ENCODE measurements at regions not wholly inside any gene's neighbourhood (a gene's known extent, or its start where the extent isn't known, plus 50 kb on each side); places are given as distances from the start of the nearest gene placed in this dataset.
"Not testable (repeated sequence)": the region's sequence is repeated elsewhere in the genome, so short reads cannot be mapped to it uniquely, and the experiment has no call there.

GRCh38 chr5:43798740-43799139 lies 195.8 kb downstream of the NNT start:
- no peak overlapping the region for H3T11ph ChIP-seq (ENCODE audit: low read length)
- no peak overlapping the region for H4K8ac ChIP-seq (replicated peaks; ENCODE audit: insufficient read length, low read depth, low read length)
- H2AFZ ChIP-seq (ENCODE audit: low read length) = no peak overlapping the region
- H3K23me2 ChIP-seq (ENCODE audit: insufficient read length, low read depth, low read length, poor library complexity, severe bottlenecking) = no peaks in the 10 kb centered on the region
- H2AK5ac ChIP-seq (ENCODE audit: insufficient read length, low read length) = no peak overlapping the region
- H3K79me1 ChIP-seq (ENCODE audit: insufficient read depth, low read depth, low read length, poor library complexity, severe bottlenecking) = no peaks in the 10 kb centered on the region
- H3K4me1 ChIP-seq (ENCODE audit: insufficient read depth, low read length) = no peaks in the 10 kb centered on the region
- no peaks in the 10 kb centered on the region for H3K9me3 ChIP-seq (ENCODE audit: control insufficient read depth, low read depth, low read length)
- H3K79me2 ChIP-seq (ENCODE audit: insufficient read depth, low read length) = no peaks in the 10 kb centered on the region
- H2BK20ac ChIP-seq (ENCODE audit: low read depth, low read length, poor library complexity, severe bottlenecking) = no peak overlapping the region
- H3K9ac ChIP-seq (ENCODE audit: extremely low read depth, insufficient read length, low read length) = no peak overlapping the region
- no peaks in the 10 kb centered on the region for H3K27me3 ChIP-seq (ENCODE audit: insufficient read depth, low read length)
- H3K4me1 Mint-ChIP-seq = peaks cover 2 to 5% of the 10 kb centered on the region in 2 experiments; a peak in 2 of 4 replicates
- H3K18ac ChIP-seq (ENCODE audit: insufficient read length, low read depth, low read length) = no peak overlapping the region
- no peak overlapping the region for H3K56ac ChIP-seq (ENCODE audit: insufficient read length, low read depth, low read length)
- no peak overlapping the region for H3K4ac ChIP-seq (ENCODE audit: low read depth, low read length)
- no peak overlapping the region for H2BK15ac ChIP-seq (ENCODE audit: low read depth, low read length)
- peaks cover 0 to 4% (median 4%) of the 10 kb centered on the region in 3 experiments; a peak in 4 of 7 replicates for H3K36me3 Mint-ChIP-seq (ENCODE audit: insufficient read depth in 1 of 3, low read depth in 3 of 3)
- H3K23ac ChIP-seq (ENCODE audit: insufficient read length, low read depth, low read length) = no peak overlapping the region
- no peak overlapping the region for H3K4me2 ChIP-seq (ENCODE audit: insufficient read depth, insufficient read length, low read length)
- peaks cover 19 to 20% of the 10 kb centered on the region in 2 experiments for H3K9me3 Mint-ChIP-seq
- H2BK5ac ChIP-seq (ENCODE audit: insufficient read length, low read length) = no peak overlapping the region
- H3K4me3 Mint-ChIP-seq = no peak overlapping the region
- DNase-seq = no peak
- no peak overlapping the region for H3K27ac Mint-ChIP-seq
- no peak overlapping the region for H3K14ac ChIP-seq (ENCODE audit: insufficient read depth, low read length)
- no peak overlapping the region for H3K27ac ChIP-seq (ENCODE audit: insufficient read length, low read depth, low read length)
- TF ChIP-seq CTCF (conservative IDR thresholded peaks at IDR 0.05) = no peak
- H4K20me1 ChIP-seq (ENCODE audit: control insufficient read depth, insufficient read depth, insufficient read length) = no peaks in the 10 kb centered on the region
- no peak overlapping the region for H2BK120ac ChIP-seq (ENCODE audit: low read depth, low read length, poor library complexity, severe bottlenecking)
- no peak overlapping the region for H4K91ac ChIP-seq (ENCODE audit: insufficient read length, low read depth, low read length)
- H3K27me3 Mint-ChIP-seq (ENCODE audit: low read depth) = no peaks in the 10 kb centered on the region
- no peak overlapping the region for H4K5ac ChIP-seq (ENCODE audit: insufficient read length, low read depth, low read length)
- H2BK12ac ChIP-seq (ENCODE audit: insufficient read length, low read depth, low read length) = no peak overlapping the region

GRCh38 chr5:43791880-43792279 lies 188.9 kb downstream of the NNT start:
- H2BK120ac ChIP-seq (ENCODE audit: low read depth, low read length, poor library complexity, severe bottlenecking); H3K79me1 ChIP-seq (ENCODE audit: insufficient read depth, low read depth, low read length, poor library complexity, severe bottlenecking); H3K79me2 ChIP-seq (ENCODE audit: insufficient read depth, low read length); H3K23ac ChIP-seq (ENCODE audit: insufficient read length, low read depth, low read length); H3K9ac ChIP-seq (ENCODE audit: extremely low read depth, insufficient read length, low read length); H2BK5ac ChIP-seq (ENCODE audit: insufficient read length, low read length); H3K27ac ChIP-seq (ENCODE audit: insufficient read length, low read depth, low read length); H3K4ac ChIP-seq (ENCODE audit: low read depth, low read length); H3K18ac ChIP-seq (ENCODE audit: insufficient read length, low read depth, low read length); H4K8ac ChIP-seq (replicated peaks; ENCODE audit: insufficient read length, low read depth, low read length); H3K23me2 ChIP-seq (ENCODE audit: insufficient read length, low read depth, low read length, poor library complexity, severe bottlenecking); H3K27me3 Mint-ChIP-seq (ENCODE audit: low read depth); H3K4me1 Mint-ChIP-seq; H2BK20ac ChIP-seq (ENCODE audit: low read depth, low read length, poor library complexity, severe bottlenecking); H2AFZ ChIP-seq (ENCODE audit: low read length); H3K27me3 ChIP-seq (ENCODE audit: insufficient read depth, low read length); H3T11ph ChIP-seq (ENCODE audit: low read length); H3K4me3 Mint-ChIP-seq; H3K56ac ChIP-seq (ENCODE audit: insufficient read length, low read depth, low read length); H2BK12ac ChIP-seq (ENCODE audit: insufficient read length, low read depth, low read length); H4K91ac ChIP-seq (ENCODE audit: insufficient read length, low read depth, low read length); H3K27ac Mint-ChIP-seq; H3K4me2 ChIP-seq (ENCODE audit: insufficient read depth, insufficient read length, low read length); H2BK15ac ChIP-seq (ENCODE audit: low read depth, low read length); H3K14ac ChIP-seq (ENCODE audit: insufficient read depth, low read length); H4K5ac ChIP-seq (ENCODE audit: insufficient read length, low read depth, low read length); DNase-seq; H3K4me1 ChIP-seq (ENCODE audit: insufficient read depth, low read length); H4K20me1 ChIP-seq (ENCODE audit: control insufficient read depth, insufficient read depth, insufficient read length); H2AK5ac ChIP-seq (ENCODE audit: insufficient read length, low read length): not testable (repeated sequence)
- WGBS (ENCODE audit: extremely low coverage, insufficient read length, low lambda C conversion rate) = no CpG with 5 or more reads among the region's 6 CpGs
- H3K9me3 ChIP-seq (ENCODE audit: control insufficient read depth, low read depth, low read length) = peaks cover 18% of the 10 kb centered on the region
- Mint-ChIP-seq H3K36me3 (ENCODE audit: insufficient read depth in 1 of 3, low read depth in 3 of 3) (peaks cover 11 to 18% (median 12%) of the 10 kb centered on the region in 3 experiments), H3K9me3 (peaks cover 27 to 36% of the 10 kb centered on the region in 2 experiments)

Measured in H9 (cell line).